ENCODE measurements at regions not wholly inside any gene's neighbourhood (a gene's known extent, or its start where the extent isn't known, plus 50 kb on each side); places are given as distances from the start of the nearest gene placed in this dataset.

- Histone ChIP-seq H3K36me3 (ENCODE audit: control insufficient read depth, insufficient read depth, low read length) (no peaks in the 10 kb centered on the region), H3K4me3 (ENCODE audit: low read depth, low read length) (no peak overlapping the region), H3K27me3 (ENCODE audit: control insufficient read depth, insufficient read depth, low read length) (no peaks in the 10 kb centered on the region)
- DNase-seq (ENCODE audit: low read depth): no peak
- CTCF ChIA-PET: no interaction called here
- no peak for TF ChIP-seq CTCF (IDR thresholded peaks at IDR 0.05; ENCODE audit: insufficient read depth, low read depth, low read length)
- POLR2A ChIA-PET: no interaction called here
Observed at GRCh38 chr5:91638010-91638409, 254.9 kb upstream of the ARRDC3 start.

- no peaks in the 10 kb centered on the region for H3K36me3 ChIP-seq (ENCODE audit: control insufficient read depth, insufficient read depth, low read length)
- TF ChIP-seq CTCF (IDR thresholded peaks at IDR 0.05; ENCODE audit: insufficient read depth, low read depth, low read length): no peak
- H3K27me3 ChIP-seq (ENCODE audit: control insufficient read depth, insufficient read depth, low read length): no peaks in the 10 kb centered on the region
- POLR2A ChIA-PET: no interaction called here
- no peak for DNase-seq (ENCODE audit: low read depth)
- H3K4me3 ChIP-seq (ENCODE audit: low read depth, low read length): no peak overlapping the region
- CTCF ChIA-PET: interaction anchor here (0.8 kb wide), 1 partner anchor 283 kb away, joined by 3 read pairs; no protein-coding TSS in a partner anchor
Observed at GRCh38 chr5:91635950-91636734, 253.0 kb upstream of the ARRDC3 start.

- no peak for TF ChIP-seq CTCF (IDR thresholded peaks at IDR 0.05; ENCODE audit: insufficient read depth, low read depth, low read length)
- ChIA-PET CTCF (interaction anchor here (0.9 kb wide), 1 partner anchor 9 kb away, joined by 4 read pairs; no protein-coding TSS in a partner anchor), POLR2A (no interaction called here)
- no peaks in the 10 kb centered on the region for H3K36me3 ChIP-seq (ENCODE audit: control insufficient read depth, insufficient read depth, low read length)
- no peak for DNase-seq (ENCODE audit: low read depth)
- no peaks in the 10 kb centered on the region for H3K27me3 ChIP-seq (ENCODE audit: control insufficient read depth, insufficient read depth, low read length)
- no peak overlapping the region for H3K4me3 ChIP-seq (ENCODE audit: low read depth, low read length)
Observed at GRCh38 chr5:91632871-91633270, 249.8 kb upstream of the ARRDC3 start.

- CTCF ChIA-PET: no interaction called here
- no peak for TF ChIP-seq CTCF (IDR thresholded peaks at IDR 0.05; ENCODE audit: insufficient read depth, low read depth, low read length)
- Histone ChIP-seq H3K4me3 (ENCODE audit: low read depth, low read length) (no peak overlapping the region), H3K27me3 (ENCODE audit: control insufficient read depth, insufficient read depth, low read length) (no peaks in the 10 kb centered on the region), H3K36me3 (ENCODE audit: control insufficient read depth, insufficient read depth, low read length) (no peaks in the 10 kb centered on the region)
- POLR2A ChIA-PET: no interaction called here
- DNase-seq (ENCODE audit: low read depth): no peak
Observed at GRCh38 chr5:91611746-91612145, 228.6 kb upstream of the ARRDC3 start.

- no peak overlapping the region for H3K4me3 ChIP-seq (ENCODE audit: low read depth, low read length)
- no peaks in the 10 kb centered on the region for H3K27me3 ChIP-seq (ENCODE audit: control insufficient read depth, insufficient read depth, low read length)
- no peak for DNase-seq (ENCODE audit: low read depth)
- ChIA-PET CTCF (no interaction called here), POLR2A (no interaction called here)
- TF ChIP-seq CTCF (IDR thresholded peaks at IDR 0.05; ENCODE audit: insufficient read depth, low read depth, low read length): no peak
- H3K36me3 ChIP-seq (ENCODE audit: control insufficient read depth, insufficient read depth, low read length): no peaks in the 10 kb centered on the region
Observed at GRCh38 chr5:91607675-91608074, 224.6 kb upstream of the ARRDC3 start.
